Uterus (tissue), 2 donors: ENCODE measurements at regions not wholly inside any gene's neighbourhood (a gene's known extent, or its start where the extent isn't known, plus 50 kb on each side); places are given as distances from the start of the nearest gene placed in this dataset.

ENCODE experiments used
- CTCF ChIP-seq, 4 experiments: fragments of 200-600 bp in 2 of 4; fragments of 450-650 bp in 2 of 4; sonication (generic) in 2 of 4; IDR thresholded peaks; one replicate each; pipeline ENCODE4 v1.5.1; 2016 to 2019; ENCODE audit warnings: antibody characterized with exemption in 4 of 4, mild to moderate bottlenecking in 2 of 4, moderate library complexity in 1 of 4
- POLR2A ChIP-seq, 2 donors: fragments of 450-650 bp; IDR thresholded peaks; one replicate each; pipeline ENCODE4 v1.6.1; 2016; ENCODE audit warnings: antibody characterized with exemption in 2 of 2, mild to moderate bottlenecking in 1 of 2, moderate library complexity in 1 of 2

- TF ChIP-seq POLR2A (IDR thresholded peaks at IDR 0.05) = no peak
- TF ChIP-seq CTCF (IDR thresholded peaks at IDR 0.05) = no peak
Measured at GRCh38 chr9:126071076-126071750, 255.4 kb upstream of the MVB12B start.
